GM18511 (cell line): ENCODE measurements at regions not wholly inside any gene's neighbourhood (a gene's known extent, or its start where the extent isn't known, plus 50 kb on each side); places are given as distances from the start of the nearest gene placed in this dataset.

Experiments used
- ATAC-seq: cut with Tn5 transposase; IDR thresholded peaks from one replicate; pipeline ENCODE4 v1.9.1; 2021; ENCODE audit warnings: mild to moderate bottlenecking, moderate library complexity; ENCODE audit not compliant: unreplicated experiment

GRCh38 chr16:13545271-13545670 is 374.7 kb upstream of the ERCC4 start:
- ATAC-seq, result no peak

- ATAC-seq, result no peak
These were observed 369.7 kb upstream of the ERCC4 start for GRCh38 chr16:13550254-13550653.

GRCh38 chr16:13552062-13552959 is 367.6 kb upstream of the ERCC4 start:
- ATAC-seq, result no peak

GRCh38 chr16:13552960-13553257 is 367.0 kb upstream of the ERCC4 start:
- ATAC-seq, result no peak

- no peak for ATAC-seq
These were observed 366.4 kb upstream of the ERCC4 start for GRCh38 chr16:13553453-13553985.

GRCh38 chr16:13554005-13554404 is 365.9 kb upstream of the ERCC4 start:
- ATAC-seq, result no peak

GRCh38 chr16:13554643-13555042 is 365.3 kb upstream of the ERCC4 start:
- ATAC-seq, result no peak

- no peak for ATAC-seq
These were observed 362.5 kb upstream of the ERCC4 start for GRCh38 chr16:13557418-13557817.

GRCh38 chr16:13558752-13559151 is 361.2 kb upstream of the ERCC4 start:
- no peak for ATAC-seq

GRCh38 chr16:13559624-13560023 is 360.3 kb upstream of the ERCC4 start:
- ATAC-seq, result no peak

- ATAC-seq, result no peak
These were observed 359.8 kb upstream of the ERCC4 start for GRCh38 chr16:13560151-13560550.

GRCh38 chr16:13561291-13562070 is 358.5 kb upstream of the ERCC4 start:
- no peak for ATAC-seq

GRCh38 chr16:13568803-13569202 is 351.2 kb upstream of the ERCC4 start:
- no peak for ATAC-seq

- no peak for ATAC-seq
These were observed 350.0 kb upstream of the ERCC4 start for GRCh38 chr16:13569986-13570385.

GRCh38 chr16:13571036-13571435 is 348.9 kb upstream of the ERCC4 start:
- ATAC-seq, result no peak

GRCh38 chr16:13573903-13574302 is 346.1 kb upstream of the ERCC4 start:
- no peak for ATAC-seq

- ATAC-seq, result no peak
These were observed 333.9 kb upstream of the ERCC4 start for GRCh38 chr16:13586051-13586450.

- no peak for ATAC-seq
These were observed 332.8 kb upstream of the ERCC4 start for GRCh38 chr16:13587181-13587580.

- ATAC-seq, result no peak
These were observed 325.1 kb upstream of the ERCC4 start for GRCh38 chr16:13594823-13595222.

- ATAC-seq, result no peak
These were observed 313.1 kb upstream of the ERCC4 start for GRCh38 chr16:13606804-13607203.

- no peak for ATAC-seq
These were observed 312.7 kb upstream of the ERCC4 start for GRCh38 chr16:13607289-13607688.

GRCh38 chr16:13611596-13611995 is 308.4 kb upstream of the ERCC4 start:
- ATAC-seq, result no peak
